Activated CD4-positive, alpha-beta T cell treated with anti-CD3 and anti-CD28 coated beads for 36 hours (primary cell): ENCODE measurements at regions not wholly inside any gene's neighbourhood (a gene's known extent, or its start where the extent isn't known, plus 50 kb on each side); places are given as distances from the start of the nearest gene placed in this dataset.

ENCODE experiments used
- ATAC-seq: fragments of 200-7000 bp; cut with Tn5 transposase; one replicate; pipeline ENCODE4 v1.10.0; 2021; ENCODE audit warnings: mild to moderate bottlenecking, moderate library complexity
- CTCF ChIA-PET: fragments of 350-600 bp; sonication (Branson Sonifier 250); formaldehyde crosslinking; loops from one replicate; lab custom pipeline; 2021; ENCODE audit warnings: antibody characterized with exemption; lab: Charles Lee
- POLR2A ChIA-PET: fragments of 350-600 bp; sonication (Branson Sonifier 250); formaldehyde crosslinking; loops from one replicate; lab custom pipeline; 2021; ENCODE audit warnings: antibody characterized with exemption, inconsistent platforms; lab: Charles Lee
- DNase-seq: peaks from one replicate; pipeline ENCODE4 v3.0.0-alpha.2; 2020
- H3K27ac Mint-ChIP-seq: one replicate; pipeline ENCODE4 v1.8.0; 2021; ENCODE audit warnings: mixed read lengths
- H3K27me3 Mint-ChIP-seq: one replicate; pipeline ENCODE4 v1.8.0; 2021; ENCODE audit warnings: mixed read lengths
- H3K36me3 Mint-ChIP-seq: one replicate; pipeline ENCODE4 v1.8.0; 2021; ENCODE audit warnings: low read depth, mixed read lengths
- H3K4me1 Mint-ChIP-seq: one replicate; pipeline ENCODE4 v1.8.0; 2021; ENCODE audit warnings: mixed read lengths
- H3K4me3 Mint-ChIP-seq: one replicate; pipeline ENCODE4 v1.8.0; 2021; ENCODE audit warnings: mild to moderate bottlenecking, moderate library complexity, mixed read lengths
- H3K9me3 Mint-ChIP-seq: one replicate; pipeline ENCODE4 v1.8.0; 2021; ENCODE audit warnings: low read depth, mixed read lengths
- intact Hi-C, 2 experiments: fragments of 100-400 bp; cut with DNase I in 1 of 2; cut with micrococcal nuclease in 1 of 2; formaldehyde crosslinking; loops; one replicate each; pipeline versions ENCODE4 v1.14.2 to v1.15.1; 2022 to 2024; cut with DNase I, micrococcal nuclease

- H3K4me3 Mint-ChIP-seq: no peak overlapping the region
- ChIA-PET CTCF (no interaction called here), POLR2A (no interaction called here)
- H3K9me3 Mint-ChIP-seq: no peaks in the 10 kb centered on the region
- no peaks in the 10 kb centered on the region for H3K36me3 Mint-ChIP-seq
- intact Hi-C loops: no loop called here
- ATAC-seq: no peak
- DNase-seq: no peak
- no peak overlapping the region for H3K27ac Mint-ChIP-seq
- H3K4me1 Mint-ChIP-seq: no peaks in the 10 kb centered on the region
- peaks cover 8% of the 10 kb centered on the region for H3K27me3 Mint-ChIP-seq
These were observed 187.0 kb downstream of the AASDH start for GRCh38 chr4:56200275-56200674.

- Mint-ChIP-seq H3K9me3 (no peaks in the 10 kb centered on the region), H3K4me1 (no peaks in the 10 kb centered on the region), H3K36me3 (no peaks in the 10 kb centered on the region), H3K27me3 (peaks cover 10% of the 10 kb centered on the region), H3K4me3 (no peak overlapping the region), H3K27ac (no peak overlapping the region)
- POLR2A ChIA-PET: no interaction called here
- CTCF ChIA-PET: interaction anchor here (0.6 kb wide), 1 partner anchor 102 kb away, joined by 3 read pairs; no protein-coding TSS in a partner anchor
- DNase-seq: no peak
- intact Hi-C loops: loop anchor here in 1 of 2 experiments (10.0 kb wide), 1 partner anchor 107 kb away; no protein-coding TSS in a partner anchor
- no peak for ATAC-seq
These were observed 189.0 kb downstream of the AASDH start for GRCh38 chr4:56198265-56198664.

GRCh38 chr4:56197387-56197786 lies 189.9 kb downstream of the AASDH start:
- H3K4me3 Mint-ChIP-seq: no peak overlapping the region
- no peaks in the 10 kb centered on the region for H3K4me1 Mint-ChIP-seq
- H3K9me3 Mint-ChIP-seq: no peaks in the 10 kb centered on the region
- H3K36me3 Mint-ChIP-seq: no peaks in the 10 kb centered on the region
- intact Hi-C loops: loop anchor here in 1 of 2 experiments (10.0 kb wide), 1 partner anchor 107 kb away; no protein-coding TSS in a partner anchor
- ChIA-PET POLR2A (no interaction called here), CTCF (interaction anchor here (0.6 kb wide), 1 partner anchor 103 kb away, joined by 3 read pairs; no protein-coding TSS in a partner anchor)
- no peak for DNase-seq
- peaks cover 10% of the 10 kb centered on the region for H3K27me3 Mint-ChIP-seq
- H3K27ac Mint-ChIP-seq: no peak overlapping the region
- no peak for ATAC-seq

- DNase-seq (no peak), ATAC-seq (no peak)
- POLR2A ChIA-PET: no interaction called here
- Mint-ChIP-seq H3K4me1 (no peaks in the 10 kb centered on the region), H3K27me3 (peaks cover 1% of the 10 kb centered on the region), H3K27ac (no peak overlapping the region), H3K4me3 (no peak overlapping the region), H3K36me3 (no peaks in the 10 kb centered on the region), H3K9me3 (no peaks in the 10 kb centered on the region)
- intact Hi-C loops: loop anchor here in 1 of 2 experiments (10.0 kb wide), 1 partner anchor 110 kb away; no protein-coding TSS in a partner anchor
- CTCF ChIA-PET: no interaction called here
These were observed 192.3 kb downstream of the AASDH start for GRCh38 chr4:56195025-56195424.

- Mint-ChIP-seq H3K27ac (no peak overlapping the region), H3K4me1 (no peaks in the 10 kb centered on the region), H3K9me3 (no peaks in the 10 kb centered on the region), H3K27me3 (peaks cover 1% of the 10 kb centered on the region), H3K36me3 (no peaks in the 10 kb centered on the region), H3K4me3 (no peak overlapping the region)
- CTCF ChIA-PET: no interaction called here
- POLR2A ChIA-PET: no interaction called here
- intact Hi-C loops: loop anchor here in 1 of 2 experiments (10.0 kb wide), 1 partner anchor 113 kb away; no protein-coding TSS in a partner anchor
- ATAC-seq (no peak), DNase-seq (no peak)
These were observed 195.8 kb downstream of the AASDH start for GRCh38 chr4:56191534-56191933.

- H3K4me1 Mint-ChIP-seq: no peaks in the 10 kb centered on the region
- no peak overlapping the region for H3K27ac Mint-ChIP-seq
- H3K9me3 Mint-ChIP-seq: no peaks in the 10 kb centered on the region
- ChIA-PET CTCF (no interaction called here), POLR2A (no interaction called here)
- DNase-seq (no peak), ATAC-seq (no peak)
- H3K27me3 Mint-ChIP-seq: no peaks in the 10 kb centered on the region
- H3K36me3 Mint-ChIP-seq: no peaks in the 10 kb centered on the region
- no peak overlapping the region for H3K4me3 Mint-ChIP-seq
- intact Hi-C loops: no loop called here
These were observed 199.6 kb downstream of the AASDH start for GRCh38 chr4:56187688-56188087.

- ATAC-seq: no peak
- POLR2A ChIA-PET: interaction anchor here (0.6 kb wide), 1 partner anchor 113 kb away, joined by 4 read pairs; no protein-coding TSS in a partner anchor
- no peak for DNase-seq
- CTCF ChIA-PET: no interaction called here
- Mint-ChIP-seq H3K36me3 (no peaks in the 10 kb centered on the region), H3K4me1 (no peaks in the 10 kb centered on the region), H3K27me3 (no peaks in the 10 kb centered on the region), H3K4me3 (no peak overlapping the region), H3K27ac (no peak overlapping the region), H3K9me3 (no peaks in the 10 kb centered on the region)
- intact Hi-C loops: no loop called here
These were observed 200.3 kb downstream of the AASDH start for GRCh38 chr4:56186808-56187523.

- intact Hi-C loops: no loop called here
- H3K9me3 Mint-ChIP-seq: no peaks in the 10 kb centered on the region
- no peaks in the 10 kb centered on the region for H3K36me3 Mint-ChIP-seq
- ATAC-seq (no peak), DNase-seq (no peak)
- no peak overlapping the region for H3K4me3 Mint-ChIP-seq
- H3K4me1 Mint-ChIP-seq: peaks cover 3% of the 10 kb centered on the region
- ChIA-PET CTCF (interaction anchor here (0.6 kb wide), 1 partner anchor 58 kb away, joined by 3 read pairs; no protein-coding TSS in a partner anchor), POLR2A (interaction anchor here (0.6 kb wide), 1 partner anchor 114 kb away, joined by 4 read pairs; no protein-coding TSS in a partner anchor)
- H3K27ac Mint-ChIP-seq: no peak overlapping the region
- H3K27me3 Mint-ChIP-seq: no peaks in the 10 kb centered on the region
These were observed 201.4 kb downstream of the AASDH start for GRCh38 chr4:56185901-56186300.

- Mint-ChIP-seq H3K36me3 (no peaks in the 10 kb centered on the region), H3K27ac (no peak overlapping the region), H3K9me3 (no peaks in the 10 kb centered on the region), H3K4me3 (no peak overlapping the region), H3K27me3 (no peaks in the 10 kb centered on the region), H3K4me1 (peaks cover 3% of the 10 kb centered on the region)
- ChIA-PET POLR2A (no interaction called here), CTCF (interaction anchor here (0.7 kb wide), 1 partner anchor 29 kb away, joined by 3 read pairs; no protein-coding TSS in a partner anchor)
- DNase-seq (no peak), ATAC-seq (no peak)
- intact Hi-C loops: no loop called here
These were observed 203.1 kb downstream of the AASDH start for GRCh38 chr4:56184214-56184613.

- ATAC-seq: no peak
- intact Hi-C loops: no loop called here
- POLR2A ChIA-PET: no interaction called here
These were observed 203.8 kb downstream of the AASDH start for GRCh38 chr4:56183344-56183959.

GRCh38 chr4:56182356-56182755 lies 204.9 kb downstream of the AASDH start:
- H3K9me3 Mint-ChIP-seq: no peaks in the 10 kb centered on the region
- no peak for DNase-seq
- ChIA-PET POLR2A (no interaction called here), CTCF (interaction anchor here (1.0 kb wide), 1 partner anchor 22 kb away, joined by 3 read pairs; no protein-coding TSS in a partner anchor)
- H3K36me3 Mint-ChIP-seq: no peaks in the 10 kb centered on the region
- H3K27ac Mint-ChIP-seq: no peak overlapping the region
- intact Hi-C loops: no loop called here
- no peak overlapping the region for H3K4me3 Mint-ChIP-seq
- ATAC-seq: no peak
- H3K4me1 Mint-ChIP-seq: peaks cover 3% of the 10 kb centered on the region
- H3K27me3 Mint-ChIP-seq: peaks cover 5% of the 10 kb centered on the region

More at GRCh38 chr4:56183344-56183959, 203.8 kb downstream of the AASDH start:
- no peaks in the 10 kb centered on the region for H3K9me3 Mint-ChIP-seq
- H3K27me3 Mint-ChIP-seq: no peaks in the 10 kb centered on the region
- CTCF ChIA-PET: no interaction called here
- H3K4me3 Mint-ChIP-seq: no peak overlapping the region
- peaks cover 3% of the 10 kb centered on the region for H3K4me1 Mint-ChIP-seq
- no peaks in the 10 kb centered on the region for H3K36me3 Mint-ChIP-seq
- DNase-seq: no peak
- H3K27ac Mint-ChIP-seq: no peak overlapping the region
